IMR-90 (cell line): ENCODE measurements at regions not wholly inside any gene's neighbourhood (a gene's known extent, or its start where the extent isn't known, plus 50 kb on each side); places are given as distances from the start of the nearest gene placed in this dataset.

Source experiments
- ATAC-seq: fragments of 200-7000 bp; cut with Tn5 transposase; 2 replicates; pipeline ENCODE4 v1.9.1; 2020; ENCODE audit warnings: low read depth, mild to moderate bottlenecking, moderate library complexity
- BruUV-seq: library from RNA; stranded (reverse); fragments of 400-500 nt; replicated peaks from 2 replicates; lab custom pipeline; 2021; lab: Mats Ljungman, UMichigan
- CTCF ChIA-PET: fragments of 300-600 bp; formaldehyde crosslinking; extraction: SDS; loops from one replicate; lab custom pipeline; 2021; ENCODE audit warnings: antibody characterized with exemption; lab: Yijun Ruan, JAX
- POLR2A ChIA-PET: fragments of 300-600 bp; sonication (Branson Sonifier 250); formaldehyde crosslinking; loops from one replicate; lab custom pipeline; 2022; ENCODE audit warnings: antibody characterized with exemption; ENCODE audit not compliant: unreplicated experiment; lab: Charles Lee
- DNase-seq: peaks from one replicate; pipeline ENCODE4 v3.0.0; 2013
- H2AFZ ChIP-seq: replicated peaks from 2 replicates; pipeline ENCODE3; 2013; ENCODE audit warnings: low read length, mild to moderate bottlenecking; ENCODE audit not compliant: poor library complexity
- H2AK5ac ChIP-seq: 2 replicates; pipeline ENCODE4 v1.6.1; 2013; ENCODE audit warnings: low read depth, low read length, inconsistent platforms
- H2AK9ac ChIP-seq: replicated peaks from 2 replicates; pipeline ENCODE3; 2013; ENCODE audit warnings: mild to moderate bottlenecking, low read depth, low read length, moderate library complexity; ENCODE audit not compliant: poor library complexity
- H2BK120ac ChIP-seq: 2 replicates; pipeline ENCODE4 v1.6.1; 2013; ENCODE audit warnings: low read depth, low read length, inconsistent platforms
- H2BK15ac ChIP-seq: 3 replicates; pipeline ENCODE4 v1.6.1; 2013; ENCODE audit warnings: low read depth, low read length, inconsistent platforms
- H2BK20ac ChIP-seq: 2 replicates; pipeline ENCODE4 v1.6.1; 2013; ENCODE audit warnings: low read depth, mild to moderate bottlenecking, inconsistent platforms, low read length, moderate library complexity
- H2BK5ac ChIP-seq: 2 replicates; pipeline ENCODE4 v1.6.1; 2013; ENCODE audit warnings: mild to moderate bottlenecking, low read depth, low read length, inconsistent platforms; ENCODE audit not compliant: poor library complexity, severe bottlenecking
- H3K14ac ChIP-seq: replicated peaks from 2 replicates; pipeline ENCODE4 v1.6.1; 2013; ENCODE audit warnings: low read depth, low read length, inconsistent platforms
- H3K18ac ChIP-seq: 2 replicates; pipeline ENCODE4 v1.6.1; 2013; ENCODE audit warnings: low read depth, low read length, control low read depth
- H3K23ac ChIP-seq: 2 replicates; pipeline ENCODE4 v1.6.1; 2013; ENCODE audit warnings: low read depth, low read length, inconsistent platforms
- H3K27ac ChIP-seq: 2 replicates; pipeline ENCODE4 v1.5.1; 2013; ENCODE audit warnings: mild to moderate bottlenecking, control low read depth, low read length; ENCODE audit not compliant: insufficient read depth
- H3K27me3 ChIP-seq: 2 replicates; pipeline ENCODE4 v1.6.1; 2013; ENCODE audit warnings: low read length; ENCODE audit not compliant: control insufficient read depth, insufficient read depth
- H3K36me3 ChIP-seq: 2 replicates; pipeline ENCODE4 v1.6.1; 2013; ENCODE audit warnings: low read length, mixed read lengths; ENCODE audit not compliant: control insufficient read depth, insufficient read depth
- H3K4ac ChIP-seq: 2 replicates; pipeline ENCODE4 v1.6.1; 2013; ENCODE audit warnings: low read depth, low read length, inconsistent platforms
- H3K4me1 ChIP-seq: 2 replicates; pipeline ENCODE4 v1.6.1; 2013; ENCODE audit warnings: low read length, mixed read lengths; ENCODE audit not compliant: control insufficient read depth, insufficient read depth
- H3K4me2 ChIP-seq: 2 replicates; pipeline ENCODE4 v1.6.1; 2013; ENCODE audit warnings: low read depth, mild to moderate bottlenecking, control low read depth, low read length, moderate library complexity
- H3K4me3 ChIP-seq: 2 replicates; pipeline ENCODE4 v1.5.1; 2013; ENCODE audit warnings: low read depth, mild to moderate bottlenecking, control low read depth, low read length, moderate library complexity; ENCODE audit not compliant: insufficient read depth
- H3K56ac ChIP-seq: 2 replicates; pipeline ENCODE4 v1.6.1; 2013; ENCODE audit warnings: low read length, inconsistent platforms; ENCODE audit not compliant: insufficient read depth; ENCODE audit errors: extremely low read depth
- H3K79me1 ChIP-seq, 2 experiments: 2 replicates each; pipeline ENCODE4 v1.6.1; 2013; ENCODE audit warnings: low read length in 2 of 2, inconsistent platforms in 1 of 2, low read depth in 1 of 2
- H3K9ac ChIP-seq: 2 replicates; pipeline ENCODE4 v1.6.1; 2013; ENCODE audit warnings: low read depth, low read length, control low read depth
- H3K9me1 ChIP-seq: 2 replicates; pipeline ENCODE4 v1.6.1; 2013; ENCODE audit warnings: low read length, inconsistent platforms; ENCODE audit not compliant: insufficient read depth
- H3K9me3 ChIP-seq: 2 replicates; pipeline ENCODE4 v1.6.1; 2013; ENCODE audit warnings: low read length; ENCODE audit not compliant: control insufficient read depth, insufficient read depth
- H4K20me1 ChIP-seq: 2 replicates; pipeline ENCODE4 v1.6.1; 2013; ENCODE audit warnings: low read length, inconsistent platforms; ENCODE audit not compliant: insufficient read depth
- H4K5ac ChIP-seq: 2 replicates; pipeline ENCODE4 v1.6.1; 2013; ENCODE audit warnings: mild to moderate bottlenecking, low read depth, low read length, control low read depth
- H4K8ac ChIP-seq, 2 experiments: 2 replicates each; pipeline ENCODE4 v1.6.1; 2013; ENCODE audit warnings: low read depth in 2 of 2, low read length in 2 of 2, control low read depth in 1 of 2, inconsistent platforms in 1 of 2
- H4K91ac ChIP-seq: 2 replicates; pipeline ENCODE4 v1.6.1; 2013; ENCODE audit warnings: low read depth, low read length, inconsistent platforms; ENCODE audit not compliant: insufficient read depth
- MAFK ChIP-seq: IDR thresholded peaks from 2 replicates; pipeline ENCODE4 v1.6.1; 2012; ENCODE audit warnings: low read depth, low read length, improper control_type of control experiment
- RCOR1 ChIP-seq: IDR thresholded peaks from 2 replicates; pipeline ENCODE4 v1.6.1; 2012; ENCODE audit warnings: mild to moderate bottlenecking, low read length, improper control_type of control experiment; ENCODE audit not compliant: insufficient replicate concordance
- RFX5 ChIP-seq: IDR thresholded peaks from 2 replicates; pipeline ENCODE4 v1.8.0; 2012; ENCODE audit warnings: low read depth, mild to moderate bottlenecking, low read length, moderate library complexity
- WGBS, 2 experiments: methylation state at CpG; one replicate each; pipeline versions ENCODE4 v1.1.5 to v1.1.7; 2013; ENCODE audit warnings: missing lambda C conversion rate in 2 of 2; ENCODE audit not compliant: insufficient read length in 1 of 2; ENCODE audit errors: extremely low coverage in 2 of 2; 5-methylcytosine and 5-hydroxymethylcytosine counted together
- dilution Hi-C: fragments of 300-500 bp; cut with HindIII; formaldehyde crosslinking; loops from one replicate; pipeline ENCODE4 v1.14.3; 2018; ENCODE audit warnings: low sequenced_read_pairs; ENCODE audit not compliant: unreplicated experiment
- in situ Hi-C: fragments of 300-500 bp; cut with MboI; formaldehyde crosslinking; loops from 3 replicates; pipeline ENCODE4 v1.14.3; 2019; ENCODE audit warnings: low sequenced_read_pairs, inconsistent platforms, mixed read lengths
- intact Hi-C: fragments of 100-400 bp; cut with micrococcal nuclease; formaldehyde crosslinking; loops from 2 replicates; pipeline ENCODE4 v1.10.0; 2022

GRCh38 chr2:82481207-82481606, 1977.9 kb downstream of the SUCLG1 start:
- TF ChIP-seq RFX5 (no peak), MAFK (no peak), RCOR1 (no peak)
- ATAC-seq (no peak), DNase-seq (no peak)
- Histone ChIP-seq H3K9ac (no peak overlapping the region), H3K4me1 (no peaks in the 10 kb centered on the region), H3K4ac (no peak overlapping the region), H3K4me2 (no peak overlapping the region), H4K8ac (no peak overlapping the region), H3K9me3 (no peaks in the 10 kb centered on the region), H4K91ac (no peak overlapping the region), H2AK9ac (no peak overlapping the region), H3K79me1 (no peaks in the 10 kb centered on the region), H2BK15ac (no peak overlapping the region), H3K9me1 (no peaks in the 10 kb centered on the region), H4K20me1 (no peaks in the 10 kb centered on the region), H3K14ac (no peak overlapping the region), H2BK5ac (no peak overlapping the region), H2AFZ (no peak overlapping the region), H3K4me3 (no peak overlapping the region), H3K27me3 (no peaks in the 10 kb centered on the region), H3K36me3 (no peaks in the 10 kb centered on the region), H3K23ac (no peak overlapping the region), H2BK20ac (no peak overlapping the region), H3K56ac (no peak overlapping the region), H2AK5ac (no peak overlapping the region), H3K27ac (no peak overlapping the region), H4K5ac (no peak overlapping the region), H3K18ac (no peak overlapping the region), H2BK120ac (no peak overlapping the region)
- ChIA-PET POLR2A (no interaction called here), CTCF (interaction anchor here (0.5 kb wide), 1 partner anchor 1972 kb away, joined by 3 read pairs; no protein-coding TSS in a partner anchor)
- in situ Hi-C loops (no loop called here), dilution Hi-C loops (no loop called here), intact Hi-C loops (no loop called here)
- BruUV-seq, result no TSS peak
- WGBS, 2 experiments, result no CpG with 5 or more reads among the region's 2 CpGs
